HCT116 (cell line): ENCODE measurements at regions not wholly inside any gene's neighbourhood (a gene's known extent, or its start where the extent isn't known, plus 50 kb on each side); places are given as distances from the start of the nearest gene placed in this dataset.
"Not testable (repeated sequence)": the region's sequence is repeated elsewhere in the genome, so short reads cannot be mapped to it uniquely, and the experiment has no call there.

ENCODE experiments used
- CTCF ChIP-seq, 3 experiments: fragments of 200-600 bp in 1 of 3; sonication (generic) in 1 of 3; IDR thresholded peaks in 2 of 3; conservative IDR thresholded peaks in 1 of 3; 2 replicates each; pipeline ENCODE4 v1.5.1; 2012 to 2017; ENCODE audit warnings: low read depth in 2 of 3, low read length in 2 of 3, antibody characterized with exemption in 1 of 3, borderline replicate concordance in 1 of 3, control low read depth in 1 of 3, mild to moderate bottlenecking in 1 of 3, mixed read lengths in 1 of 3, mixed run types in 1 of 3, moderate library complexity in 1 of 3; ENCODE audit not compliant: insufficient read depth in 1 of 3
- EGR1 ChIP-seq: IDR thresholded peaks from 2 replicates; pipeline ENCODE4 v1.6.1; 2012; ENCODE audit warnings: low read depth
- EZH2 ChIP-seq: fragments of 200-600 bp; sonication (generic); IDR thresholded peaks from 2 replicates; pipeline ENCODE4 v1.6.1; 2017; ENCODE audit warnings: antibody characterized with exemption, mixed run types
- MAX ChIP-seq: IDR thresholded peaks from 2 replicates; pipeline ENCODE4 v1.6.1; 2012
- POLR2A ChIP-seq: IDR thresholded peaks from 2 replicates; pipeline ENCODE4 v1.7.0; 2011; ENCODE audit warnings: borderline replicate concordance; ENCODE audit not compliant: insufficient read depth, insufficient read length; ENCODE audit errors: extremely low read depth
- POLR2AphosphoS5 ChIP-seq: IDR thresholded peaks from 2 replicates; pipeline ENCODE4 v1.6.1; 2011; ENCODE audit warnings: mild to moderate bottlenecking, low read depth, low read length, moderate library complexity
- RAD21 ChIP-seq: IDR thresholded peaks from 2 replicates; pipeline ENCODE4 v1.6.1; 2012; ENCODE audit warnings: low read depth, mild to moderate bottlenecking
- REST ChIP-seq: IDR thresholded peaks from 2 replicates; pipeline ENCODE4 v1.6.1; 2012; ENCODE audit warnings: low read depth
- SRF ChIP-seq: IDR thresholded peaks from 2 replicates; pipeline ENCODE4 v1.6.1; 2012; ENCODE audit warnings: low read depth
- TCF7L2 ChIP-seq: IDR thresholded peaks from 2 replicates; pipeline ENCODE4 v1.7.0; 2011; ENCODE audit warnings: borderline replicate concordance, inconsistent platforms; ENCODE audit not compliant: insufficient read depth, insufficient read length; ENCODE audit errors: extremely low read depth
- ZBTB33 ChIP-seq: IDR thresholded peaks from 2 replicates; pipeline ENCODE4 v1.6.1; 2011; ENCODE audit warnings: mild to moderate bottlenecking, low read length, moderate library complexity; ENCODE audit not compliant: insufficient replicate concordance; ENCODE audit errors: extremely low read depth
- ZFX ChIP-seq: fragments of 450-650 bp; IDR thresholded peaks from 2 replicates; pipeline ENCODE4 v1.6.1; 2017
- ZNF274 ChIP-seq: fragments of 200-500 bp; sonication (Bioruptor generic); IDR thresholded peaks from 2 replicates; pipeline ENCODE4 v1.6.1; 2014; ENCODE audit warnings: mild to moderate bottlenecking, low read depth, low read length, inconsistent platforms

GRCh38 chr21:7932834-7933233, 2588.5 kb upstream of the TPTE start:
- not testable (repeated sequence) for TF ChIP-seq CTCF (IDR thresholded peaks at IDR 0.05 in 2 of 3, conservative IDR thresholded peaks at IDR 0.05 in 1 of 3; ENCODE audit: borderline replicate concordance in 1 of 3, insufficient read depth in 1 of 3, low read depth in 2 of 3, low read length in 2 of 3); ZNF274; EZH2; ZBTB33; MAX; RAD21; ZFX; POLR2AphosphoS5; TCF7L2; POLR2A; SRF; REST; EGR1
